ENCODE measurements at regions not wholly inside any gene's neighbourhood (a gene's known extent, or its start where the extent isn't known, plus 50 kb on each side); places are given as distances from the start of the nearest gene placed in this dataset.
A peak's percentile ranks its signal among the peaks of the same experiment; 100 is the strongest.
"Not testable (repeated sequence)": the region's sequence is repeated elsewhere in the genome, so short reads cannot be mapped to it uniquely, and the experiment has no call there.

DNA sequence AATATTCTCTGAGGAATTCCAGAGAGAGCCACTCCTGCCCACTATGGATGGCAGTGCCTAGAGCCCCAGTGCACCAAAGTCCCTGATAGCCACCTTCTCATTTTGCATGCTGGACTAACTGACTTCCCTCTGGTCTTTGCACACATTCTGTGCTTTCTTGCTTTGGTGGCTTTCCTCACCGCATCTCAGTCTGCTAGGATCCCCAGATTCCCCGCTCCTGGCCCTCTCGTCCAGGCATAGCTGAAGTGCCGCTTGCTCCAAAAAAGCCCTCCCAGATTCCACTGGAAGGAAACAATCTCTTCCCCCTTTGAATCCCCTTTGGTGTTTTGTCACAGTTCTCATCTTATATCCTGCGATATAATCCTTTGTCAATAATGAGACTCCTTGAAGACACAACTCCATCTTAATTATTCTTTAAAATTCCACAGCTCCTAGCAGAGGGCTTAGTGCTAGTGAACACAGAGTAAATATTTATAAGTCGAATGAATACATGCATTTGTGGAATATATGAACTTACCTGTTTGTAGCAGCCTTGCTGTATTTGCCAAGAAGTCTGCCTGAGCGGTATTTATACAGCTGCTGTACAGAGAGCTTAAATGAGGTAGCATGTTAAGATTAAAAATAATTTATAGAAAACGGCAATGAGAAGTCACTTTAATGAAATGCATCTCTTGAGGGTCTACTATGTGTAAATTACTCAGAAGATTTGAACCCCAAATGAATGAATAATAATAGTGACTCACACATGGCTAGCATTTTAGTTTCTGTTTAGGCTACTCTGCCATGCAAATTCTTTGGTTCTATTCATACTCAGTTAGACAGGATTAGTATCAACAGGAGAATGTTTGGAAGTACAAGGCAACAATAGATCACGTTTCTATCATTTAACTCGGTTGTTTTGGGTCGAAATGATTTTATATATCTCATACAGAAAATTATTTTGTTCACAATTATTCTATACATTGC lies 421.9 kb upstream of the TENM3 start:
- DNase-seq (ENCODE audit: extremely low read depth in 1 of 11, low read depth in 9 of 11, low spot score in 4 of 11): no peak

DNA sequence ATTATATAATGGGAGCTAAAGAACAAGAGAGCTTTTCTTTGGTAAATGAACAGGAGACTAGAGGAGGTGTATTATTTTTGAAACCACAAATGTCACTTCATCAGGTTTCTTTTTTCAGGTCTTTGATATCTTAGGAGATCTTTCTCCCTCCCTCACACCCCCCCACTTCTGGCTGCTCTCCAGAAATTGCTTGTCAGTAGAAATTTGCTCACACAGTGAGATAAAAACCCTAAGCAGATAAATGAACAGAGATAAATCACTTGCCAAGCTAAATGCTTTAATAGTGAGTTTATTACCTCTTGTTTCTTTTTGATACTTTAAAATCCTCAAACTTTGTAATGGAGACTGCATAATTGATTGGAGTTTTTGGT lies 421.2 kb upstream of the TENM3 start:
- DNase-seq (ENCODE audit: extremely low read depth in 1 of 11, low read depth in 9 of 11, low spot score in 4 of 11): peak in 6 of 11 donors; percentile 27 to 61 (median 46)

DNA sequence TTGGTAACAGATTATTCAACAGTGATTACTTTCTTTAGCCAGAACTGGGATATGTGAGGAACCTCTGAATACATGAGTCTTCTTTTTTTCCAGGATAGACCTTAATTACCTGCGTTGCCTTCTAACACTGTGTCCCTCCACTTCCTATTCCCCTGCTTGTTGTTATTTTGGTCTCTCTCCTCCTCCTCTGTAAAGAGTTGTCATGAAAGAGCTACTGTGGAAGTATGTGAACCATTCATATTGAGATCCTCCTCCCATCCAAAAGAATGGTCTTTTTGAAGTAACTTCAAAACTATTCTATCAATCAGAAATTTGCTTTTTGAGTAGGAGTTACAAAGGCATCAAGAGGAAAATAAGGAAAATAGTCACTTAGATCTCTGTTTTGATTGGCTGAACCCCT lies 420.0 kb upstream of the TENM3 start:
- no peak for DNase-seq (ENCODE audit: extremely low read depth in 1 of 11, low read depth in 9 of 11, low spot score in 4 of 11)

DNA sequence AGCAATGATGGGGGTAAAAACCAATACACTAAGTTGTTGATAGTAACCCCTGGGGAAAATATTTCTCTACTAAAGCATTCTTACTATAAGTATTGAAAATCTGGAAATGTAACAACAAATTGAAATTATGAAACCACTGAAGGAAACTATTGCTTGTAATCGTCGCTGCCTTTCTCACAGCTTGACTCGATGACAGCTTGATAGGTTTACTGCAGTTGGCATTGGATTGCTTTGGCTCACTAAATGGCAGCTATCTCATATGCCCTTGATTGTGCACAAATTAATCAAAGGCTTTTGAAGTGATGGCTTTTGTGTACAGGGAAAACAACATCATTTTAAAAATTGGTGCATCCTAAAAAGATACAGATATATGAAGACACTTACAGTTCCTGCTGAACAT lies 419.6 kb upstream of the TENM3 start:
- no peak for DNase-seq (ENCODE audit: extremely low read depth in 1 of 11, low read depth in 9 of 11, low spot score in 4 of 11)

DNA sequence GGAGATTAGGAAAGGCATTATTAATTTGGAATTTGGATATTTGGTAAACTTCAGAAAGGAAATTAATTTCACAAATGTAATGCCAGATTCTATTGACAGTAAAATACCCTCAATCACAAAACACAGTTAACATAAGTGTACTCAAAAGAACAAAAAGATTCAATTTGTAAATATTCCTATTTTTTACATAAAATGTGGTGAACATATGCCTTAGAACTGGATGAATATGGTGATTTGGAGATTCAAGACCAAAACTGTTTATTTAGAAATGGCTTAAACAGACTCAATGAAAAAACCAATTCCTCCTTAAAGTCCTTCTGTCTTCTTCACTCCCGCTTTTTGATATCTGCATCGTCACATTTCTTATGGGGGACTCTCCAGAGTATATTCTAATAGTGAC lies 417.6 kb upstream of the TENM3 start:
- no peak for DNase-seq (ENCODE audit: extremely low read depth in 1 of 11, low read depth in 9 of 11, low spot score in 4 of 11)

DNA sequence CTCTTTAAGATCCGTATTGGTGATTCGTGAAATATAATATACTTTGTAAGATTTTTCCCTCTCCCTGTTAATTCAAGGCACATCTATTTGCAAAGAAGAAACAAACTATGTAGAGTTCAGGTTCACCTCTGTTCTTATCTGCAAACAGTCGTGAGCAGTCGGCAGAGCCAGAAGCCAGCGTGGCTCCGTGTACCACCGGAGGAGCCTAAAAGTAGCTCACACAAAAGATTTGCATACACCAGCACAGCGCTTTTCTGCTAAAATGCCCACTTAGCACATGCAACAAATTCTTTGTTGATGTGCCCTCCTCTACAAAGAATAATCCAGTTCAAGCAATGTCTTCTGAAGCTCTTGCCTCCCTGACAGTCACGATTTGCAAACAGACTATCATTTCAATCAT lies 416.0 kb upstream of the TENM3 start:
- no peak for DNase-seq (ENCODE audit: extremely low read depth in 1 of 11, low read depth in 9 of 11, low spot score in 4 of 11)

DNA sequence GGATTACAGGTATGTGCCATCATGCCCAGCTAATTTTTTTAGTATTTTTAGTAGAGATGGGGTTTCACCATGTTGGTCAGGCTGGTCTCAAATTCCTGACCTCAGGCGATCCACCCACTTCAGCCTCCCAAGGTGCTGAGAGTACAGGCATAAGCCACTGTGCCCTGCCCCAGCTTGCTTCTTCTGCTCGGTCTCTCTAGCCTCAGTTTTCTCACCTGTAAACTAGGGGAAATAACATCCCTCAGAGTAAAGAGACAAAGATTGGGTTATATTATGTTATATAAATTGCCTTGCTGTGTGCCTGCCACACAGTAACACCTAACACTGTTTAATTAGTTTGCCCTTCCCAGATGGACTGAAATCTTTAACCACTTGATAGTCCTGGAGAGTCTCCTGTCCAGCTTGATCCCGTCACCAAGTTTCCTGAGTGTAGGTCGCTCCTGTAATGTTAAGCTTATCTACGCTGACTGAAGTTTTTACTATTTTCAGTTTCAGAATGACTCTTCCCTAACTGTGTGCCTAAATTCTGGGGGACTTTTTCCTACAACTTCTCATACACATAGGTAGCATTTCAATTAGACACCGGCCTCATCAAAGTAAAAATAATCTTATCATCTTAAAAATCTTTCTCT lies 412.7 kb upstream of the TENM3 start:
- DNase-seq (ENCODE audit: extremely low read depth in 1 of 11, low read depth in 9 of 11, low spot score in 4 of 11): no peak

DNA sequence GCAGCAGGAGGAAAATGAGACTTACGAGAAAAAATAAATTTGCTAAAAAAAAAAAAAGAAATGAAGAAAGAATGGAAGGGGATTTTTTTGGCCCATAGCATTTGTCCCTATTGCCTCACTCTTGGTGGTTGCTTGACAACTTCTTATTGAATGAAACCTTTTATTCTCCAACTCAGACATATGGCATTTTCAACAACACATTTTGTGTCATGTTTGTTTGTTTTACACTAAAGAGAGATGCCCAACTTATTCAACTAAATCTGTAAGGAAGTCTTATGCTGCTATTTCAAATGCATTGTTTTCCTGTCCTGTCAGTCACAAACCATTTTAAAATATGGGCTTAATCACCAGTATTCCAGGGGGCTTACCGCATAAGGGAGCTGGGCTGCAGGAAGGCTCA lies 409.1 kb upstream of the TENM3 start:
- DNase-seq (ENCODE audit: extremely low read depth in 1 of 11, low read depth in 9 of 11, low spot score in 4 of 11): no peak

DNA sequence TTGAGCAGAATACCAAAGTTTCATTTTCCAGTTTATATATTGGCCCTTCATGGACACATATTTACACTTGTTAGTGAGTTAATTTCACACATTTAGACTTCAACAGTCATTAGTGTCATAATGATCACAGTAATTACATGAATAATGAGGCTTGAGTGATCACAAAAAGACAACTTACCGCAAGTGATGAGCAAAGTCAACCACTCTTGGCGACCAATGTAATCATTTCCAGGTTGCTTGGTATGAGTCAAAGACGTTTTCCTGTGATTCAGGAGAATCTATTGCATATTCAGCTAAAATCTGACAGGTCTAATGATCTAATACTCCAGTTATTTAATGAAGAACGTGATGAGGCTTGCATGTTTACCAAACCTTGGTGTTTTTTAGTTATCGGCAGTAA lies 407.9 kb upstream of the TENM3 start:
- no peak for DNase-seq (ENCODE audit: extremely low read depth in 1 of 11, low read depth in 9 of 11, low spot score in 4 of 11)

DNA sequence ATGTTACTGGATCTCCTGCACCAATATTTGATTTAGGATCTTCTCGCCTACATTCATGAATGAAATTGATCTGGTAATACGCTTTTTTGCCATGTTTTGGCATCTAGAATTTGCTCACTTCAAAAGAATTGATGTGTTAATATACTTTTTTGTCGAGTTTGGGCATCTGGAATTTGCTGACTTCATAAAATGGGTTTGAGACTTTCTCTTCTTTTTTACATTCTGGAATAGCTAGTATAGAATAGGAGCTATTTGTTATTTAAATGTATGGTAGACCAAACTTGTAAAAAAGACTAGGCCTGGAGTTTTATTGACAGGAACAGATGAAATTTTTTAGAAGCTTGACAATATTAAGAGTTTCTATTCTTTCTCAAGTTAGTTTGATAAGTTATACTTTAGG lies 404.9 kb upstream of the TENM3 start:
- no peak for DNase-seq (ENCODE audit: extremely low read depth in 1 of 11, low read depth in 9 of 11, low spot score in 4 of 11)

DNA sequence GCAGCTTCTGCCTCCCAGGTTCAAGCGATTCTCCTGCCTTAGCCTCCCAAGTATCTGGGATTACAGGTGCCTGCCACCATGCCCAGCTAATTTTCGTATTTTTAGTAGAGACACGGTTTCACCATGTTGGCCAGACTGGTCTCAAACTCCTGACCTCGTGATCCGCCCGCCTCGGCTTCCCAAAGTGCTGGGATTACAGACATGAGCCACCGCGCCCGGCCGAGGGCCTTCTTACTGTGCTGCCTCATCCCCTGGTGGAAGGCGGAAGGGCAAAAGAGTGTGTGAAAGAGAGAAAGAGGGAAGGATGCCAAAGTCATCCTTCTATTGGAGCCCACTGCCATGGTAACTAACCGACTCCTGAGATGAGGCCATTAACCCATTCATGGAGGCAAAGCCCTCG lies 399.4 kb upstream of the TENM3 start:
- not testable (repeated sequence) for DNase-seq (ENCODE audit: extremely low read depth in 1 of 11, low read depth in 9 of 11, low spot score in 4 of 11)

DNA sequence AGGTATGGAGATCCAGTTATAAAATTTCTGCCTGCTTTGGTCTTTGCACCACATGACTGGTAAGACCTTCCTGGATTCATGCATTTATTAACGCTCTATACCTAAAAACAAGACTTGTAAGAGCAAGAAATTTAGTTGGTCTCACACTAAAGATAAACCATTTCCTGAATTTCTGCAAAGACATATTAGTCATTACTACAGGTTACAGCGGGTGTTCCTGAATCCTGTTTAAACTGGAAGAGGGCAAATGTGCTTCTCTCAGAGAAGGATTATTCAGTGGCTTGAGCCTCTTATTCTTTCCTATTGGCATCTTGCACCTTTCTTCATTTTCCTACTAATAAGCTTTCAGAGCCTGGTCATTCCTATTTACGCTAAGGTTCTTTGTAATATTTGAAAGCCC lies 397.6 kb upstream of the TENM3 start:
- no peak for DNase-seq (ENCODE audit: extremely low read depth in 1 of 11, low read depth in 9 of 11, low spot score in 4 of 11)

DNA sequence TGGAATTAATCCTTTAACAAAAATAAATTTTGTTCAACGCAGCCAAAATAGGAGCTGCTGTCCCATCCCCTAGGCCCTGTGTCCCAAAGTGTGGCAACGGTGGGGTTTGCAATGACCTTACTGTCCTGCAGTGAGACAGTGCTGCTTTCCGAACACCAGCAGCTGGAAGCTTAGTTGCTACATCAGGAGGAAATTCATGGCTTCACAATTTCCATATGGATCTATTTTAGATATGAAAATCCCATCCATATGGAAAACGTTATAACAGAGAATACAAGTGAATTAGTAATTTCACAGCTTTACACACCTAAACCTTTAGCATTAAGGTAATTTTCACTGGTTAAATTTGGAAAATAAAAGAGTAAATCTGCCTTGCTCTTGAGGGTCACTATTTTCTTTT lies 396.3 kb upstream of the TENM3 start:
- no peak for DNase-seq (ENCODE audit: extremely low read depth in 1 of 11, low read depth in 9 of 11, low spot score in 4 of 11)

DNA sequence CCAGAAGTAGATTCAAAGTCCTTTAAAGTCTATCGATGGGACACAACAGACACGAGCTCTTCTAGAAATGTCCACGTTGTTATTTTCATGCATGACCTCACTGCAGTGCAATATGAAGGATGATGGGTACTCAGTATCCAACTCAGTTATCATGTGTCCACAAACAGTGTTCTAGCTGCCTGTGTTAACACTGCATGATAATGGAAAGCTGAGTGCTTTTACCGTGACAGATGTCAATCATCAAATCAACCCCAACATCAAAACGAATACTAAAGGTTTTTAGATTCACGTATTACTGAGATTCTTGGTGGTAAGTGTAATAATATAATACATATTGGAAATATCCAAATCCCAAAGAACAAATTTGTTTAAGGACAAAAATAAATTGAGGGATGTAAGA lies 394.8 kb upstream of the TENM3 start:
- DNase-seq (ENCODE audit: extremely low read depth in 1 of 11, low read depth in 9 of 11, low spot score in 4 of 11): no peak

DNA sequence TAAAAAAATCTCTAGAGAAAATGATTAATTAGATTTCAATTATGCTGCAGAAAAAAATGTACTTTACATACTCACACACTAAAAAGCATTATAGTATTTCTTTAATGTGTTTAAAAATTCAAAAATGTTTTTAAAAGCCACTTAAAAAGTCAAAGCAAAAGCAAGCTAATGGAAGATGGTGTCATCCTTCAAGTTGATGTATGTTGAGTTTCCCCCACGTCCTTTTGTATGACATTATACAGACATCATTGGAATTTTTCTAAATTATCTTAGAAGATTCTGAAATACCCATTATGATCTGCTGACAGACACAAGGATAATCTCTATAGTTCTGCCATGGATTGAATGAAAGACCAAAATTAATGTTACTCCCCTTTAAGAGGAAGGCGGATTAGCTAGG lies 393.7 kb upstream of the TENM3 start:
- DNase-seq (ENCODE audit: extremely low read depth in 1 of 11, low read depth in 9 of 11, low spot score in 4 of 11): no peak

DNA sequence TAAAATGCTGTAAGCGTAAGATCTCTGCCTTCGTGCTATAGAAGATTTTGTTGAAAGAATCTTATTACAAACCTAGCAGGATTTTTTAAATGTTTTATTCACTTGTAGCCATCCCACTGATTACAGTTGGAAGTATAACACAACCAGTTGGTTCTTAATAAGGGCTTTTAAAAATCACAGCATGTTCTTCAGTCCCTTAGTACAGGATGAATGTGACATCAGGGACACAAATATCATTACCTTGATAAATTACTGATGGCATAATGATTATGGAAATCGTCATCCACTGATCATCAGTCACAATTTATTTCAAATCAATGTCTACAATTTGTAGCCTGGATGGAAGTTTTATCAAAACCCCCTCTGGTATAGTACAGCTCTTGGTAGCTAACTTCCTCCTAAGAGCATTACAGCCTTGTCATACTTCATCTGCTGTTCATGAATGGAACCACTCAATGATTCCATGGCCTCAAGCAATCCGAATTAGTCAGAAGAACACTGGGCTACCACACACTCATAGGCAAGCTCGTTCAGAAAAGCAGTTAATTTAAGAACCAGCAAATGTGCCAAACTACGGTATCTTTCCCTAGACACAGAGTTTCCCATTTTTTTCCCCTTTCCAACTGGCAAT lies 389.2 kb upstream of the TENM3 start:
- DNase-seq (ENCODE audit: extremely low read depth in 1 of 11, low read depth in 9 of 11, low spot score in 4 of 11): no peak

DNA sequence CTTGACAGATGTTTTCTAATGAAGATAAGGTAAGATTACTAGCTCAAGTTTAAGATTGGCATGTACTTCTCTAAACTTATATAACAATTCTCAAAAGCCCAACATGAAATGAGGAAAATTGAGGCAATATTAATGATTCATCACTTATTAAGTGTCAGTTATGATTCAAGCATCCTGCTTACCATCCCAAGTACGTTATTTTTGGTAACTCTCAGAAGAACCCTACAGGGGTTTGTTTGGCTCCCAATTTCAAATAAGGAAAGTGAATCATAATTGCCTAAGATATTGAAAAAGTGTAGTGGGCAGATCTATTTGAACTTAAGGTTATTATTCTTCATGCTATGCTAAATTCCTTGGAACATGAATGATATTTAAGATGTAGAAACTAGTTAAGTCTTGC lies 387.9 kb upstream of the TENM3 start:
- DNase-seq (ENCODE audit: extremely low read depth in 1 of 11, low read depth in 9 of 11, low spot score in 4 of 11): no peak

DNA sequence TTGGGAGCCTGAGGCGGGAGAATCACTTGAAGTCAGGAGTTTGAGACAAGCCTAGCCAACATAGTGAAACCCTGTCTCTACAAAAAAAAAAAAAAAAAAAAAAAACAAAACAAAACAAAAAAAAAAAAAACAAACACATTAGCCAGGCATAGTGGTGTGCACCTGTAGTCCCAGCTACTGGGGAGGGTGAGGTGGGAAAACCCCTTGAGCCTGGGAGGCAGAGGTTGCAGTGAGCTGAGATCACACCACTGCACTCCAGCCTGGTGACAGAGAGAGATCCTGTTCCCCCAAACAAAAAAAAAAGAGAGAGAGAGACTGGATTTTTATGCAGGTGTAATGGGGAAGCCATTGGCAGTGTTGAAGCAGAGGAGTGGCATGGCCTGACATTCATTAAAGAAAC lies 385.7 kb upstream of the TENM3 start:
- not testable (repeated sequence) for DNase-seq (ENCODE audit: extremely low read depth in 1 of 11, low read depth in 9 of 11, low spot score in 4 of 11)

DNA sequence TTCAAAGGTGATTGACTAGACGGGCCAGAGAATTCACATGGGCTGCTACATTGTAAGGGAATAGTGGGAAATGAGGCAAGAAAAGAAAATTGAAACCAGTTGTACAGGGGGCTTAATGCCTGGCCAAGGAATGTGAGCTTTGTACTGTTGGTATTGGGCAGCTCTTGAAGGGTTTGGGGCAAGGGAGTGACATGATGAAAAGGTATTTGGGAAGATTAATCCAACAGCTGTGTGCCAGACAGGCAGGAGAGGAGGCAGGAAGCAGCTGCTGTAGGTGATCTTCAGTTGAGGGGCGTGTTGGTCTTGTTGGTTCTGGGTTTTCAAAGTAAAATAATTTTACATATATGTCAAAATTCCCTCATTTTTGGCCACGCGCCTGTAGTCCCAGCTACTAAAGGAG lies 384.5 kb upstream of the TENM3 start:
- DNase-seq (ENCODE audit: extremely low read depth in 1 of 11, low read depth in 9 of 11, low spot score in 4 of 11): no peak

DNA sequence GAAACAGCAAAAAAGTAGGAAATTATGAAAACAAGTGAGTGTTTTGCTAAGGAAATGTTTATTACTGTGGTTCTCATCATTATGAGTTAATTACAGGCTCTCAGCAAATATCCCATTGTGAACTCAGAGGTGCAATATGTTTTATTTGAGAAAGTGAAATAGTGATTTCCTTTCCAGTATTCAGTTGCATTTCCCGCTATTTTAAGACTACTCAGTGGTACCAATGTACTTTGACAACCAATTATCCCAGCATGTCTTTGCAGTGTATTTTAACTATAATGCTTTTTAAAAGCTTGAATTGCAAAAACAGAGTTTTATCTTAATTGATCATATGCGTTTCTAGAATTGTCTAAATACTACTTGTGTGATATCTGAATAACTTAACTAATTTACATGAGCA lies 383.8 kb upstream of the TENM3 start:
- DNase-seq (ENCODE audit: extremely low read depth in 1 of 11, low read depth in 9 of 11, low spot score in 4 of 11): no peak
